ENCODE measurements at regions not wholly inside any gene's neighbourhood (a gene's known extent, or its start where the extent isn't known, plus 50 kb on each side); places are given as distances from the start of the nearest gene placed in this dataset.

GRCh38 chrX:10381193-10381592, 224.4 kb downstream of the CLCN4 start:
- Histone ChIP-seq H4K5ac (ENCODE audit: low read depth, low read length) (no peak overlapping the region), H4K91ac (ENCODE audit: insufficient read depth, low read depth, low read length) (no peak overlapping the region), H2BK15ac (ENCODE audit: low read depth, low read length) (no peak overlapping the region), H4K8ac (ENCODE audit: low read depth in 2 of 2, low read length in 2 of 2) (no peak overlapping the region), H3K79me1 (ENCODE audit: low read depth in 1 of 2, low read length in 2 of 2) (no peaks in the 10 kb centered on the region), H3K23ac (ENCODE audit: low read depth, low read length) (no peak overlapping the region), H3K18ac (ENCODE audit: low read depth, low read length) (no peak overlapping the region), H3K27ac (ENCODE audit: insufficient read depth, low read length) (no peak overlapping the region), H3K56ac (ENCODE audit: extremely low read depth, insufficient read depth, low read length) (no peak overlapping the region), H2BK5ac (ENCODE audit: low read depth, low read length, poor library complexity, severe bottlenecking) (no peak overlapping the region), H3K14ac (replicated peaks; ENCODE audit: low read depth, low read length) (no peak overlapping the region), H2AK9ac (replicated peaks; ENCODE audit: low read depth, low read length, poor library complexity) (no peak overlapping the region), H2AFZ (replicated peaks; ENCODE audit: low read length, poor library complexity) (no peak overlapping the region), H3K9me3 (ENCODE audit: control insufficient read depth, insufficient read depth, low read length) (peaks cover 7% of the 10 kb centered on the region), H3K36me3 (ENCODE audit: control insufficient read depth, insufficient read depth, low read length) (no peaks in the 10 kb centered on the region), H2BK120ac (ENCODE audit: low read depth, low read length) (no peak overlapping the region), H3K4ac (ENCODE audit: low read depth, low read length) (no peak overlapping the region), H3K4me1 (ENCODE audit: control insufficient read depth, insufficient read depth, low read length) (no peaks in the 10 kb centered on the region), H3K9me1 (ENCODE audit: insufficient read depth, low read length) (no peaks in the 10 kb centered on the region), H3K27me3 (ENCODE audit: control insufficient read depth, insufficient read depth, low read length) (no peaks in the 10 kb centered on the region), H4K20me1 (ENCODE audit: insufficient read depth, low read length) (no peaks in the 10 kb centered on the region), H3K4me3 (ENCODE audit: insufficient read depth, low read depth, low read length) (no peak overlapping the region), H2BK20ac (ENCODE audit: low read depth, low read length) (no peak overlapping the region), H3K4me2 (ENCODE audit: low read depth, low read length) (no peak overlapping the region), H3K9ac (ENCODE audit: low read depth, low read length) (no peak overlapping the region), H2AK5ac (ENCODE audit: low read depth, low read length) (no peak overlapping the region)
- in situ Hi-C loops (cut with MboI; ENCODE audit: low sequenced_read_pairs) = no loop called here
- ATAC-seq (ENCODE audit: low read depth) (no peak), DNase-seq (no peak)
- dilution Hi-C loops (cut with HindIII; ENCODE audit: low sequenced_read_pairs, unreplicated experiment) = no loop called here
- ChIA-PET CTCF (no interaction called here), POLR2A (ENCODE audit: unreplicated experiment) (no interaction called here)
- no TSS peak for BruUV-seq (replicated peaks)
- intact Hi-C loops (cut with micrococcal nuclease) = no loop called here
- TF ChIP-seq ELK1 (IDR thresholded peaks at IDR 0.05; ENCODE audit: borderline replicate concordance, low read depth, low read length) = no peak
- no peak for TF ChIP-seq MXI1 (IDR thresholded peaks at IDR 0.05; ENCODE audit: borderline replicate concordance, low read depth, low read length)
- no peak for TF ChIP-seq CEBPB (IDR thresholded peaks at IDR 0.05; ENCODE audit: low read depth, low read length)
- TF ChIP-seq CHD1 (IDR thresholded peaks at IDR 0.05; ENCODE audit: low read depth, low read length) = no peak
- no peak for TF ChIP-seq CTCF (conservative IDR thresholded peaks at IDR 0.05; ENCODE audit: low read depth, low read length)
- no peak for TF ChIP-seq FOS (IDR thresholded peaks at IDR 0.05; ENCODE audit: low read depth, low read length)
- TF ChIP-seq SMC3 (IDR thresholded peaks at IDR 0.05; ENCODE audit: low read depth, low read length) = no peak
- WGBS, 2 experiments (ENCODE audit: extremely low coverage in 2 of 2, insufficient read length in 1 of 2) = no CpG with 5 or more reads among the region's 1 CpG

All from IMR-90 (cell line).